ENCODE measurements at regions not wholly inside any gene's neighbourhood (a gene's known extent, or its start where the extent isn't known, plus 50 kb on each side); places are given as distances from the start of the nearest gene placed in this dataset.
A peak's percentile ranks its signal among the peaks of the same experiment; 100 is the strongest.

GRCh38 chr10:4686644-4686996, 139.4 kb upstream of the AKR1E2 start:
- no peak for DNase-seq

DNA sequence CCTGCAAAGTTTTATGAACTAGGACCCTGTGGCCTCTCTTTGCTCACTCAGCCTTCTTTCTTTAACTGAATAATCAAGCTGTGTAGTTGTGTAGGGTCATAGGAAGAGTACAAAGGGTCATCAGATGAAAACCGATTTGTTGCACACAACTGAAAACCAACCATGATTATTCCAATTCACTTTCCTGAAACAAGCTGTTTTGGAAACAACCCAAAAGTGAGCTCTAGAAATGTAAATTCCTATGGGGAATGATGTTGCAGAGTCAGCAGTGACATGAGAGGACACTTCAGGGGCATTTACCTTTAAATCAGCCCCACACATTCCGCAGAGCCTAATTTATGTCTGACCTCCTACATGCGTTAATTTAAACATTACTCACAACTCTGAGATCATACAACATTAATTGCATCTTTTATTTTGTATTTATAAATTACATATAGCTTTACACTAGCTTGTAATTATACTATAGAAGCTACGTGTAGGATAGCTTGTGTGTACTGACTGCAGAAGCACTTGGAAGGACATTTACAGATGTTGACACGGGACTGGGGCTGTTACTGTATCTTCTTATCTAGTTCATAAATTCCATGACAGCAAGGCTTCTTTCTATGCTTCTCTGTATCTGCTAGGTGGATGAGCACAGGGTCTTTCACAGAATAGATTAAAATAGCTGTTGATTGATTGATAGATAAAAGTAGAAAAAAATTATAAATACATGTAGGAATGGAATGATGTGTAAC, 139.9 kb upstream of the AKR1E2 start:
- DNase-seq, result no peak

GRCh38 chr10:4685491-4685890, 140.5 kb upstream of the AKR1E2 start:
- DNase-seq, result no peak

- DNase-seq, result no peak
Observed at GRCh38 chr10:4684434-4684833, 141.6 kb upstream of the AKR1E2 start.

GRCh38 chr10:4683838-4684237, 142.2 kb upstream of the AKR1E2 start:
- no peak for DNase-seq

DNA sequence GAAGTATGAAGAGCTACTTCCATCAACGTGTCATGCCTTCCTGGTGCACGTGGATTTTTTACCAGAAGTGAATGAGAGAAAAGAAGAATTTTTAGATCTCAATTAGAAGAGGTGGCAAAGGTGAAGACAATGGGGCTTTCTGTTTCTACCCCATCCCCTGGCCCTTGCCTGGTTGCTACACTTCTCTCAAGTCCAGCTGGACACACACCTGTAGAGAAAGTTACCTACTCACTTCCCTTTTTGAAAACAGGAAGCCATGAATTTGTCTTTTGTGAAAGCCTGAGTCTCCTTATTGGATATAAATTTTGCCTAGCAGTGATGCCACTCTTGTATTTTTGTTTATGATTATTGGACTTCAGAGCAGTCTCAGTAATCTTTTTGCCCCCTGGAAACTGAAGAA, 142.9 kb upstream of the AKR1E2 start:
- DNase-seq, result no peak

- DNase-seq, result no peak
Observed at GRCh38 chr10:4678951-4679671, 146.9 kb upstream of the AKR1E2 start.

DNA sequence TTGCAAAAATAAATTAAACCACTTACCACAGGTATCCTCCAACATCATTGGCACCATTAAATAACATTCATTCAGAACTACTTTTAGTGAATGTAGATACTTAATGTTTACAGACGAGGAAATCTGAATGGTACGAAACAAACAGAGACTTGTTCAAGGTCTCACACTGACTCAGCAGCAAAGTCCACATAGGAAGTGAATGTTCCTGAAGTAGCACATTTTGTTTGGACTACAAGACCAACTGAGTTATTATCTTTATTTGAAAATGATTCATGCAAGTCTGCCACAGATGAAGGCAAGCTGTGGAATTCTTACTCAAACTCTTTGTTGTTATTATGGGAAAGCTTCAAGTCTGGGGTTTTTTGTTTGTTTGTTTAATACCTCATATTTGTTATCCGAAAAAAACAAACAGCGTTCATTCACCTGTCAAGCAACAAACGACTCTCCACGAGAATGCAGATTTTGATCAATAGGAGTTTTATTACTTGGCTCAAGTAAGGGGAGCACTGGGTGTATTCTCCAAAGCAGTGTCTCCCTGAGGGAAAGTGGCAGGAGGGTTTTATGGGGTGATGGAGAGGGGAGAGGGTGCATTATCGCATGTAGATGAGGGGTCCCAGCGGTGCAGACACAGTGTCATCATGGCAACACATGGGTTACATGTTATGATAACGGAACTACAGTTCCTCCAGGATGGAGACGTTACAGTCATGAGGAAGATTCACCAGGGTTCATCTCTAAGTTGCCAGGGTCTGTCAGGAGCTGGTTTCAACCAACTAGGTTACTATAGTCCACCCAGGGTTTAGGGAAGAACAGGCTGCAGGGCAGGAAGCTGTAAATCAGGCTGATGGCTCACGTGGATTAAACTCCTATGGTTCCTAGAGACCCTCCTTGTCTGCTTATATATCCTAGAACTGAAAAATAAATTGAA, 147.7 kb upstream of the AKR1E2 start:
- no peak for DNase-seq

- DNase-seq, result no peak
Observed at GRCh38 chr10:4677296-4678021, 148.5 kb upstream of the AKR1E2 start.

- no peak for DNase-seq
Observed at GRCh38 chr10:4676566-4676965, 149.4 kb upstream of the AKR1E2 start.

DNA sequence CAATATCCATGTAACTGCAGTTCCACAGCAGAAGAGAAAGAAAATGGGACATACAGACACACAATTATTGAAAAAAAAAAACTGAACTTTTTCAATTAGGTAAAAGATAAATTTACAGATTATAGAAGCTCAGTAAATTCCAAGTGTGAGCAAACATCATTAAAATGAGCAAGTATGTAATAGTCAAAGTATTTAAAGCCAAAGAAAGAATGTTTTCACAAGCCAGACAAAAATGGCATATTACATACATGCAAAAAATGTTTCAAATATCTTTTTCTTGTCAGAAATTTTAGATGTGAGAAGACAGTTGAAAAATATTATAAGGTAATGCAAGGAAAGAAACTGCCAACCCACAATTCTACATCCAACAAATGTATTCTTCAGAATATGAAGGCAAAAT, 150.2 kb upstream of the AKR1E2 start:
- no peak for DNase-seq

GRCh38 chr10:4673279-4674040, 152.5 kb upstream of the AKR1E2 start:
- no peak for DNase-seq

- no peak for DNase-seq
Observed at GRCh38 chr10:4672201-4672600, 153.8 kb upstream of the AKR1E2 start.

DNA sequence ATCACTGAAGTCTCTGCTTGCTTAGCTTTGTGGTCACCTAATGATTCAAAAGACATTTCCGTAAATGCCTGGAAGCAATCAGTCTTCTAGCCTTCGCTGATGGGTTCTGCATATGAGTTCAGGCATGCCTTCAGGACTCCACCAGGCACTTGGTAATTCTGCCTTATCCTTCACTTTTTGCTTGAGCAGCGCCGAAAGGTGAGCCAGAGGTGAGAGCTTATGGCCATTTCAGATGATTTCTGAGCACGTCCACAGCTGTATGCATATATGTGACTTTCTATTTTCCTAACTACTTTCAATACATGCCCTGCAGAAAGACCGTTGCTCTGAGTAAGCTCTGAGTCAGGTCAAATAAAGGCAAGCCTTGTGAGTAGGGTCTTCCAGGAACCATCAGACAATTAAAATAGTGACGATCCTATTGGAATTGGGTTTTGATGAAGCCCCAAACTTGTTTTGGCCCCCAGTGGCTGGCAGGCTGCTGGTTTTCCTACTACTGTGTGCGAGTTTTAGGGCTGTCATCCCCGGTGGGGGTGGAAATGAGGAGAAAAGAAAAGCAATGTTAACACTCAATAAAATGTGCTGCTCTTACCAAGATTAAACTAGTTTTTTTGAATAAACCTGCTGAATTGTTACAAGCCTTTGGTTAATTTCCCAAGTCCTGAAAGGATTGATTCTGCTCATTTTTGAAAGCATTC, 154.4 kb upstream of the AKR1E2 start:
- DNase-seq, result no peak

DNA sequence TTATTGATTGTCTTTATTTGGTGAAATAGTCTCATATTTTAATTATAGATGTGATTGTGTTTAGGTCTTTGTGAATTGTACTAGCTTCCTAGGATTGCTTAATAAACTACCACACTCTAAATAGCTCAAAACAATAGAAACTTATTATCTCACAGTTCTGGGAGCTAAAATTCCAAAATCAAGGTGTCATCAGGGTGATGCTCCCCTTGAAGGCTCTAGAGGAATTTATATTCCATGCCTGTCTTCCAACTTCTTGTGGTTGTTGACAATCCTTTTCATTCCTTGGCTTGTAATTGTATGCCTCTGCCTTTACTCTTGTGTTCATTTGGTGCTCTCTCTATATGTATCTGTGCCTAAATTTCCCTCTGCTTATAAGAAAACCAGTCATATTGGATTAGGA, 155.3 kb upstream of the AKR1E2 start:
- no peak for DNase-seq

DNA sequence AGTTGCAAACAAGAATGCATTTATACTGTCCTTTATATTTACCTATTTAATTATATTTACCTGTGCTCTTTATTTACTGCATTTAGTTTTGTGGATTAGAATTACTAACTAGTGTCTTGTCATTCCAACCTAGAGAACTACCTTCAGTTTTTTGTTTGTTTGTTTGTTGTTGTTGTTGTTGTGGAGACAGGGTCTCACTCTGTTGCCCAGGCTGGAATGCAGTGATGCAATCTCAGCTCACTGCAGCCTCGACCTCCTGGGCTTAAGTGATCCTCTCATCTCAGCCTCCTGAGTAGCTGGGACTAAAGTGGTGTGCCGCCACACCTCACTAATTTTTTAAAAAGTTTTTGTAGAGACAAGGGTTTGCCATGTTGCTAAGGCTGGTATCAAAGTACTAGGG, 156.4 kb upstream of the AKR1E2 start:
- DNase-seq, result no peak

DNA sequence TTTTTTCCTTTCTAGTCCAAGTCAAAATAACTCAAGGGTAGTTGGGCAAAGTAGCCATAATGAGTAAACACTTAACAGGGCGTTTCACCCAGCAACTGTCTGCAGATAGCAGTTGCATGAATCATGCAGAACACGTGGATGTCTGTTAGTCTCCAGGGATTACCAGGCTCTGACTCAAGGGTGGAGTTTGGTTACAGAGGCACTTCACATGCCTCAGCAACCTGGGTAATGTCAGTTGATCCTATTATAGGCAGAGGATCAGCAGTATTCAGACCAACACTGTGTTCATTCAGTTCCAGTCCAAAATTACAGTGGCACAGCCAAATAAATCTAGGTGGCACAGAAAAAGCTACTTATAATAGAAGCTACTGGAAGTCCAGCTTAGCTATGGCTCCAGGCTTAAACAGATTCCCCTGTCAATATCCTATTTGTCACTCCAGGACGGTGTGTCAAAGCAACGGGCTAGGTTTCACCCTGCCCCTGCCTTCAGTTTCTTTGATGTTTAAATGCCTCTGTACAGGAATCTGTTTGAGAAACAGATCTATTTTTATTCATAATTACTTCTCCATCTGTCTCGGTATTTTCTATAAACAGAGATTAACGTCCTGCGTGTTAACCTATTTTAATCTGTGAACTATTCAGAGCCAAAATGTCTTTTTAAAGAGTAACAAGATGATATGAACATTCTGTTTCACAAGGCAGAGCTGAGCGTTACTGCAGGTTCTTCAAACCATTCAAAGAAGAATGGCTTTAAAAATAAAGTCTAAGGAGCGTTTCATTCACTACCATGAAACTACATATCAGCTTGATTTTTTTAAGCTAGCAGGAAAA, 162.6 kb upstream of the AKR1E2 start:
- DNase-seq, result peak; percentile 76

- DNase-seq, result no peak
Observed at GRCh38 chr10:4662576-4663161, 163.3 kb upstream of the AKR1E2 start.

- no peak for DNase-seq
Observed at GRCh38 chr10:4661511-4662255, 164.3 kb upstream of the AKR1E2 start.

All from NCI-H2171 (cell line).